ENCODE measurements at regions not wholly inside any gene's neighbourhood (a gene's known extent, or its start where the extent isn't known, plus 50 kb on each side); places are given as distances from the start of the nearest gene placed in this dataset.

GRCh38 chr14:58801086-58801485 is 163.3 kb downstream of the DACT1 start:
- TF ChIP-seq, protein P1, sequence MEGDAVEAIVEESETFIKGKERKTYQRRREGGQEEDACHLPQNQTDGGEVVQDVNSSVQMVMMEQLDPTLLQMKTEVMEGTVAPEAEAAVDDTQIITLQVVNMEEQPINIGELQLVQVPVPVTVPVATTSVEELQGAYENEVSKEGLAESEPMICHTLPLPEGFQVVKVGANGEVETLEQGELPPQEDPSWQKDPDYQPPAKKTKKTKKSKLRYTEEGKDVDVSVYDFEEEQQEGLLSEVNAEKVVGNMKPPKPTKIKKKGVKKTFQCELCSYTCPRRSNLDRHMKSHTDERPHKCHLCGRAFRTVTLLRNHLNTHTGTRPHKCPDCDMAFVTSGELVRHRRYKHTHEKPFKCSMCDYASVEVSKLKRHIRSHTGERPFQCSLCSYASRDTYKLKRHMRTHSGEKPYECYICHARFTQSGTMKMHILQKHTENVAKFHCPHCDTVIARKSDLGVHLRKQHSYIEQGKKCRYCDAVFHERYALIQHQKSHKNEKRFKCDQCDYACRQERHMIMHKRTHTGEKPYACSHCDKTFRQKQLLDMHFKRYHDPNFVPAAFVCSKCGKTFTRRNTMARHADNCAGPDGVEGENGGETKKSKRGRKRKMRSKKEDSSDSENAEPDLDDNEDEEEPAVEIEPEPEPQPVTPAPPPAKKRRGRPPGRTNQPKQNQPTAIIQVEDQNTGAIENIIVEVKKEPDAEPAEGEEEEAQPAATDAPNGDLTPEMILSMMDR (conservative IDR thresholded peaks at IDR 0.05; ENCODE audit: low read length) = no peak
- DNase-seq (ENCODE audit: low read depth) = no peak
- no peak overlapping the region for H3K4me3 ChIP-seq (ENCODE audit: low read length)

DNA sequence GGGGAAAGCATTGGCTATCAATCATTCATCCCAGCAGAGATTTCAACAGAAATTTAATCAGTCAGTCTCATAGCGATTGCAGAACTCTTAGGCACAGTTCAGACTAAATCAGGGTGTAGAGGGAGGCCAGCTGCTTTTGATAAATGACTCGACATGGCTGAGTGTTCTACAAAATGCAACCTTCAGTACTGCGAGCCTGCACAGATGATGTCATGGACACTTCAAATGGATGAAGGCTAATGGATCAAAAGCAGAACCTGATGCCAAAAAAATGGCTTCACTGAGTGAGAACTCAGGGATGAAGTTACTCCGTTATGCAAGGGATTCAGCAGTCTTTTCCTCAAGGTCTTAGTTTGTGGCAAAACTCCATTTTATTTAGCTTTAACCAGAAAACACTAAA is 167.3 kb downstream of the DACT1 start:
- TF ChIP-seq, protein P1 (conservative IDR thresholded peaks at IDR 0.05; ENCODE audit: low read length) = no peak
- no peak overlapping the region for H3K4me3 ChIP-seq (ENCODE audit: low read length)
- peak; percentile 84 for DNase-seq (ENCODE audit: low read depth)

- TF ChIP-seq, protein P1 (conservative IDR thresholded peaks at IDR 0.05; ENCODE audit: low read length) = no peak
- DNase-seq (ENCODE audit: low read depth) = no peak
- H3K4me3 ChIP-seq (ENCODE audit: low read length) = no peak overlapping the region
These were observed 168.0 kb downstream of the DACT1 start for GRCh38 chr14:58805605-58806409.

DNA sequence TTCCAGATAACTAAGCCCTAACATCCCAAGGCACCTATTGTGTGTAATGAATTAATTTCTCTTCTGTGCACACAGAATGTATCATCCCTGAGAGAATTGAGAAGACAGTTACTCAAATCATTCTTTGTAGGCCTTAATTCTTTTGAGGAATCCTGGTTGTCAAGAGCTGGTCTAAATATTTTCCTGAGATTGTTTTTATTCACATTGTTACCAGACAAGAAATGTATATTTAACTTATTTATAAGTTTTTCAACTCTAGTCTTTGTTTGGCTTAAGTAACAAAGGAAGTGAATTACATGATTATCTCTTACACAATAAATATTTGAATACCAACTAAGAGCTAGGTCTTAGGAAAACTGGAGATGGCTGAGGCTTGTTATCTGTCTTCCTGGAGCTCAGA is 169.4 kb downstream of the DACT1 start:
- TF ChIP-seq, protein P1 (conservative IDR thresholded peaks at IDR 0.05; ENCODE audit: low read length) = no peak
- no peak overlapping the region for H3K4me3 ChIP-seq (ENCODE audit: low read length)
- DNase-seq (ENCODE audit: low read depth) = peak; percentile 22

DNA sequence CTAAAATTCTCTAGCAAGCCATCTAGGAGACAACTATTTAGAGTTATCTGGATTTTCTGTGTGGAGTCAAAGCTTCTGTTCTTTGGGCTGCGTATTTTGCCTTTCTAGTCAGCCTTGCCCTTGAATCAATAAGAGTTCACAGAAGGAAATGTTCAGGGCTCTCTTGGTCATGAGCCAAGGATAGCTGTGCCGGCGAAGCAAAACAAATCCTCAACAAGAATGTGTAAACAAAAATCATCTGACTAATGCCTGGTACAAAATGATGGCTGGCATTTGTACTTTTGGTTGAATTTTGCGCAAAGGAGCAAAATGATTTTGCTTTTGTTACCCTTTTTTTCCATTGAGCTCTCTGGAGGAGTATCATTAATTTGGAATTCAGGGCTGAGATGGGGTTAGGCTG is 171.1 kb downstream of the DACT1 start:
- TF ChIP-seq, protein P1 (conservative IDR thresholded peaks at IDR 0.05; ENCODE audit: low read length) = no peak
- H3K4me3 ChIP-seq (ENCODE audit: low read length) = no peak overlapping the region
- peak; percentile 72 for DNase-seq (ENCODE audit: low read depth)

GRCh38 chr14:58809520-58809919 is 171.8 kb downstream of the DACT1 start:
- no peak for DNase-seq (ENCODE audit: low read depth)
- TF ChIP-seq, protein P1 (conservative IDR thresholded peaks at IDR 0.05; ENCODE audit: low read length) = no peak
- no peak overlapping the region for H3K4me3 ChIP-seq (ENCODE audit: low read length)

Measured in AG10803 (cell line).